Upper lobe of left lung (tissue), 4 donors: ENCODE measurements at regions not wholly inside any gene's neighbourhood (a gene's known extent, or its start where the extent isn't known, plus 50 kb on each side); places are given as distances from the start of the nearest gene placed in this dataset.

Experiments
- CTCF ChIP-seq, 6 experiments: fragments of 450-650 bp in 4 of 6; fragments of 200-600 bp in 2 of 6; sonication (generic) in 2 of 6; IDR thresholded peaks; one replicate each; pipeline ENCODE4 v1.5.1; 2016 to 2019; ENCODE audit warnings: antibody characterized with exemption in 6 of 6
- EP300 ChIP-seq, 4 donors: sonication (generic); formaldehyde crosslinking; IDR thresholded peaks; one replicate each; pipeline ENCODE4 v1.5.1; 2017; ENCODE audit warnings: antibody characterized with exemption in 4 of 4, control low read depth in 2 of 4
- POLR2A ChIP-seq, 4 donors: fragments of 450-650 bp; IDR thresholded peaks; one replicate each; pipeline ENCODE4 v1.5.1; 2016 to 2017; ENCODE audit warnings: antibody characterized with exemption in 4 of 4, mild to moderate bottlenecking in 2 of 4
- POLR2AphosphoS5 ChIP-seq, 2 donors: sonication (generic); formaldehyde crosslinking; IDR thresholded peaks; one replicate each; pipeline ENCODE4 v1.5.1; 2017; ENCODE audit warnings: antibody characterized with exemption in 2 of 2

DNA sequence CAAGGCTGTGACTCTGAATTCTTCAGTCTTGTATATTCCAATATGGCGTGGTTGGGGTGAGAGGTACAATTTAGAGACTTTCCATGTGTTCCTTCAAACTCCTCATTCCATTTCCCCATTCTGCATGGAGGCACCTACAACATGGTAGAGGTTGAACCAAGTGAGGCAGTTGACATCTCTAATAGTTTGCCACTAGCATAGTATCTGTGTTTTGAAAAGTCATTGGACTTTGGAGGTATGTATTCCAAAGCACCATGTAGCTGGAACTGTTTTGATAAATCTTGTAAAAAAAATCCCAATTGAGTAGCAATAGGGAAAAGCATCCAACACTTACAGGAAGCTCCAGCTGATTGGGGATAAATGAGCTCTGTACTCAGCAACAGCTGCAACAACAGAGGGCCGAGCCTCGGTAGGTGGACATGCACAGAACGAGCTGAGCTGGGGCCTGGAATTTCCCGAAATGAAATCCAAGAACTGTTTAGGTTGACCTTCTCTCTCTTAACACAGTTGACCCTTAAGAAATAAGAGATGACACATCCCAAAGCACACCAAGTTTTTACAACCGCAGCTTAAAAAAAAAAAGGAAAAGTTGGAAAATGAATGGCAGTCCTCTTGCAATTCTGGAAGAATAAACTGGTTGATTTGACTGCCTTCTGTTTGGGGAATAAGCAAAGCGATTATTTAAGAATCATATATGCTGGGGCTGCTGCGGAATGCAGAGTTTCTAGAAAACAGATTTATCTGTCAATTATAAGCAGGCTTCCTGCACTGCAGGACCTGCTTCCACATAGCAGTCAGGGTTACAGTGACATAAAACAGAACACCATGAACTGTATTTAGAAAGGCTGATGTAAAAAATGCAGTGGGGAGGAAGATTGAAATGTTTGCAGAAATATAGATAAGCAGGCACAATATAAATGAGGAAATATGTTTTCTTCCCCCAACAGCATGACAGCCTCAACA is 194.6 kb upstream of the KRR1 start:
- TF ChIP-seq CTCF (IDR thresholded peaks at IDR 0.05) (no peak), POLR2AphosphoS5 (IDR thresholded peaks at IDR 0.05) (no peak), EP300 (IDR thresholded peaks at IDR 0.05) (no peak), POLR2A (IDR thresholded peaks at IDR 0.05) (no peak)
